ENCODE measurements at regions not wholly inside any gene's neighbourhood (a gene's known extent, or its start where the extent isn't known, plus 50 kb on each side); places are given as distances from the start of the nearest gene placed in this dataset.

DNA sequence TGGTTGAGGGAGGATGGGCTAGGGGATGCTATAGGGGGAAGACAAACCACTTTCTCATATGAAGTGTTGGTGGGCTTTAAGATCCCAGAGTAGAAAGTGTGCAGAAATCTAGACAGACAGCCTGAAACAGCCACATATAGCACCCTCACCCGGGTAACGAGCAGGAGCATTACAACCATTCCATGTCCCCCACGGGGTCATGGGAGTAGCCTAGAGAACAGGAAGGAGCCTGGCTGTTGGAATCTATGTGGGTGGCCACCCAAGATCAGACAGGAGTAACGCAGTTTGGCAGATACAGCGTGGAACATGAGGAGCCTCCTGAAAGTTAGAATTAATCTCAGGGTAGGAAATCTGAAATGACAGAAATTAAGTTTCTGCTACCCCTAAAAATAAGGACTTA is 146.1 kb upstream of the RAI14 start:
- POLR2A ChIA-PET, result no interaction called here
- Histone ChIP-seq H3K27me3 (ENCODE audit: control insufficient read depth, insufficient read depth, low read length) (no peaks in the 10 kb centered on the region), H3K36me3 (ENCODE audit: control insufficient read depth, insufficient read depth, low read length) (no peaks in the 10 kb centered on the region), H3K4me3 (ENCODE audit: low read depth, low read length) (no peak overlapping the region)
- CTCF ChIA-PET, result interaction anchor here (3.2 kb wide), 1 partner anchor 13 kb away, joined by 14 read pairs; no protein-coding TSS in a partner anchor
- DNase-seq (ENCODE audit: low read depth), result no peak
- TF ChIP-seq CTCF (IDR thresholded peaks at IDR 0.05; ENCODE audit: insufficient read depth, low read depth, low read length), result no peak

DNA sequence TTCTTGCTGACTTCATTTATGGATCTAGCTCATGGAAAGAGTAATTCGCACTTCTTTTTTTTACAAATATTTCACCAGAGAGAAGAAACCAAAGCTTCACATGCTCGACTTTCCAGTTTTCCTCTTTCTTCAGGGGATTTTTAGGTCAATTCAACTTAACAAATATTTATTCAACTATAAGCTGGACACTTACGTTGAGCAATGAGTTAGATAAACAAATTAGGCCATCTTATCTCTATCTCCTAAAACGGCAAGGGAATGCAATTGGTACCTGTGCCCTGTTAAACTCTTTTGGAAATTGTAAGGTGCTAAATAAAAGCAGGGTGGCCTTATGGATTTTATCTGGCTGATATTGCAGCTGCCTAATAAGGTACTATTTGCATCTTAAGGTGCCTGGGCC is 145.1 kb upstream of the RAI14 start:
- Histone ChIP-seq H3K27me3 (ENCODE audit: control insufficient read depth, insufficient read depth, low read length) (no peaks in the 10 kb centered on the region), H3K36me3 (ENCODE audit: control insufficient read depth, insufficient read depth, low read length) (no peaks in the 10 kb centered on the region), H3K4me3 (ENCODE audit: low read depth, low read length) (no peak overlapping the region)
- no peak for TF ChIP-seq CTCF (IDR thresholded peaks at IDR 0.05; ENCODE audit: insufficient read depth, low read depth, low read length)
- DNase-seq (ENCODE audit: low read depth), result no peak
- ChIA-PET CTCF (interaction anchor here (1.5 to 3.2 kb wide), 2 partner anchors 12 to 20 kb away, joined by 3 to 14 read pairs; no protein-coding TSS in a partner anchor), POLR2A (no interaction called here)

- POLR2A ChIA-PET, result no interaction called here
- Histone ChIP-seq H3K36me3 (ENCODE audit: control insufficient read depth, insufficient read depth, low read length) (no peaks in the 10 kb centered on the region), H3K4me3 (ENCODE audit: low read depth, low read length) (no peak overlapping the region), H3K27me3 (ENCODE audit: control insufficient read depth, insufficient read depth, low read length) (no peaks in the 10 kb centered on the region)
- TF ChIP-seq CTCF (IDR thresholded peaks at IDR 0.05; ENCODE audit: insufficient read depth, low read depth, low read length), result no peak
- no peak for DNase-seq (ENCODE audit: low read depth)
- CTCF ChIA-PET, result interaction anchor here (1.5 to 3.2 kb wide), 4 partner anchors 12 to 25 kb away, joined by 3 to 14 read pairs (median 8); no protein-coding TSS in a partner anchor
Observed at GRCh38 chr5:34511481-34511880, 144.6 kb upstream of the RAI14 start.

GRCh38 chr5:34511915-34512314 is 144.2 kb upstream of the RAI14 start:
- ChIA-PET POLR2A (no interaction called here), CTCF (interaction anchor here (0.8 to 3.2 kb wide), 5 partner anchors 8 to 25 kb away, joined by 3 to 14 read pairs (median 4); no protein-coding TSS in a partner anchor)
- H3K4me3 ChIP-seq (ENCODE audit: low read depth, low read length), result no peak overlapping the region
- DNase-seq (ENCODE audit: low read depth), result no peak
- no peaks in the 10 kb centered on the region for H3K27me3 ChIP-seq (ENCODE audit: control insufficient read depth, insufficient read depth, low read length)
- no peak for TF ChIP-seq CTCF (IDR thresholded peaks at IDR 0.05; ENCODE audit: insufficient read depth, low read depth, low read length)
- H3K36me3 ChIP-seq (ENCODE audit: control insufficient read depth, insufficient read depth, low read length), result no peaks in the 10 kb centered on the region

DNA sequence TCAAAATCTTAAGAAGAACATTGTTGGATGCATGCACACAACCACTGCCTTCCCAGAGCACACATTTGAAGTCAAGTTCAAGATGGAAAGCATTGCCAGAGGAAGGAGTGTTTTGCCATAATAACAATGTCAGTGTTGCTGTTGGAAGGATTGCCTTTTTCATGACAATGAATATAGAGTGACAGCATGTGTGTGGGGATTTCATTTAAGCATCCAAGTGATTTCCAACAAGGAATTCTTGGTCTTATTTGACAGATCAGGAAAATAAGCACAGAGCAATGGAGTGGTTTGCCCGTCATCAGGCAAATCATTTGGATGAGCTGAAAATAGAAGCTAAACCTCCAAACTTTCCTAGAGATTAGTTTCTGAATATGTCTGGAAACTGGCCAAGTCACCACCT is 140.0 kb upstream of the RAI14 start:
- no peak for DNase-seq (ENCODE audit: low read depth)
- CTCF ChIA-PET, result no interaction called here
- Histone ChIP-seq H3K4me3 (ENCODE audit: low read depth, low read length) (no peak overlapping the region), H3K36me3 (ENCODE audit: control insufficient read depth, insufficient read depth, low read length) (no peaks in the 10 kb centered on the region), H3K27me3 (ENCODE audit: control insufficient read depth, insufficient read depth, low read length) (no peaks in the 10 kb centered on the region)
- POLR2A ChIA-PET, result no interaction called here
- TF ChIP-seq CTCF (IDR thresholded peaks at IDR 0.05; ENCODE audit: insufficient read depth, low read depth, low read length), result no peak

Measured in BJ (cell line).